ENCODE measurements at regions not wholly inside any gene's neighbourhood (a gene's known extent, or its start where the extent isn't known, plus 50 kb on each side); places are given as distances from the start of the nearest gene placed in this dataset.

DNA sequence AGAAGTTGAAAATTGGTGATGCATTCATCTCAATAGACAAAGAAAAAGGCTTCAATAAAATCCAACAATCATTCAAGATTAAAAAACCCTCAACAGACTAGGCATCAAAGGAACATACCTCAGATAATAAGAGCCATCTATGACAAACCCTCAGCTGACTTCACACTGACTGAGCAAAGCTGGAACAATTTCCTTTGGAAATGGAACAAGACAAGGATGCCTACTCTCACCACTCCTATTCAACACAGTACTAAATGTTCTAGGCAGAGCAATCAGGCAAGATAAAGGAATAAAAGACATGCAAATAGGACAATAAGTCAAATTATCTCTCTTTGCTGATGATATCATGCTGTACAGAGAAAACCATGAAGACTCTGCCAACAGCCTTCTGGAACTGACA is 1188.1 kb downstream of the DTWD2 start:
- no peak for TF ChIP-seq EZH2 (IDR thresholded peaks at IDR 0.05)
- TF ChIP-seq, protein P1, sequence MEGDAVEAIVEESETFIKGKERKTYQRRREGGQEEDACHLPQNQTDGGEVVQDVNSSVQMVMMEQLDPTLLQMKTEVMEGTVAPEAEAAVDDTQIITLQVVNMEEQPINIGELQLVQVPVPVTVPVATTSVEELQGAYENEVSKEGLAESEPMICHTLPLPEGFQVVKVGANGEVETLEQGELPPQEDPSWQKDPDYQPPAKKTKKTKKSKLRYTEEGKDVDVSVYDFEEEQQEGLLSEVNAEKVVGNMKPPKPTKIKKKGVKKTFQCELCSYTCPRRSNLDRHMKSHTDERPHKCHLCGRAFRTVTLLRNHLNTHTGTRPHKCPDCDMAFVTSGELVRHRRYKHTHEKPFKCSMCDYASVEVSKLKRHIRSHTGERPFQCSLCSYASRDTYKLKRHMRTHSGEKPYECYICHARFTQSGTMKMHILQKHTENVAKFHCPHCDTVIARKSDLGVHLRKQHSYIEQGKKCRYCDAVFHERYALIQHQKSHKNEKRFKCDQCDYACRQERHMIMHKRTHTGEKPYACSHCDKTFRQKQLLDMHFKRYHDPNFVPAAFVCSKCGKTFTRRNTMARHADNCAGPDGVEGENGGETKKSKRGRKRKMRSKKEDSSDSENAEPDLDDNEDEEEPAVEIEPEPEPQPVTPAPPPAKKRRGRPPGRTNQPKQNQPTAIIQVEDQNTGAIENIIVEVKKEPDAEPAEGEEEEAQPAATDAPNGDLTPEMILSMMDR (IDR thresholded peaks at IDR 0.05): no peak
- no peak for TF ChIP-seq EZH2phosphoT487 (IDR thresholded peaks at IDR 0.05)

Measured in neural progenitor cell (in vitro differentiated cells).